Mesendoderm (in vitro differentiated cells): ENCODE measurements at regions not wholly inside any gene's neighbourhood (a gene's known extent, or its start where the extent isn't known, plus 50 kb on each side); places are given as distances from the start of the nearest gene placed in this dataset.
"Not testable (repeated sequence)": the region's sequence is repeated elsewhere in the genome, so short reads cannot be mapped to it uniquely, and the experiment has no call there.

Experiments used
- DNase-seq: peaks from one replicate; pipeline ENCODE4 v3.0.0; 2013
- H2AK5ac ChIP-seq: 2 replicates; pipeline ENCODE4 v1.6.1; 2013; ENCODE audit warnings: low read length, inconsistent platforms
- H2BK120ac ChIP-seq: 2 replicates; pipeline ENCODE4 v1.6.1; 2013; ENCODE audit warnings: low read depth, mild to moderate bottlenecking, low read length, moderate library complexity, mixed read lengths
- H2BK15ac ChIP-seq: replicated peaks from 2 replicates; pipeline ENCODE4 v1.6.1; 2013; ENCODE audit warnings: low read depth, mild to moderate bottlenecking, moderate library complexity
- H2BK5ac ChIP-seq: 2 replicates; pipeline ENCODE4 v1.6.1; 2013; ENCODE audit warnings: low read length, inconsistent platforms
- H3K18ac ChIP-seq: 2 replicates; pipeline ENCODE4 v1.6.1; 2013; ENCODE audit warnings: mild to moderate bottlenecking, low read length, mixed read lengths
- H3K23ac ChIP-seq: one replicate; pipeline ENCODE4 v1.6.1; 2013; ENCODE audit warnings: low read length
- H3K27ac ChIP-seq: 2 replicates; pipeline ENCODE4 v1.5.1; 2013; ENCODE audit warnings: low read depth, mild to moderate bottlenecking, inconsistent platforms, low read length, moderate library complexity
- H3K27me3 ChIP-seq: 2 replicates; pipeline ENCODE4 v1.6.1; 2013; ENCODE audit warnings: low read length, control low read depth, mild to moderate bottlenecking, inconsistent platforms; ENCODE audit not compliant: insufficient read depth, poor library complexity
- H3K36me3 ChIP-seq: 2 replicates; pipeline ENCODE4 v1.6.1; 2013; ENCODE audit warnings: low read length, inconsistent platforms; ENCODE audit not compliant: control insufficient read depth, insufficient read depth
- H3K4ac ChIP-seq: one replicate; pipeline ENCODE4 v1.6.1; 2013; ENCODE audit warnings: low read depth, mild to moderate bottlenecking, low read length, moderate library complexity
- H3K4me1 ChIP-seq: 2 replicates; pipeline ENCODE4 v1.6.1; 2013; ENCODE audit warnings: low read depth, low read length, inconsistent platforms; ENCODE audit not compliant: control insufficient read depth
- H3K4me2 ChIP-seq: 2 replicates; pipeline ENCODE4 v1.6.1; 2013; ENCODE audit warnings: low read length
- H3K4me3 ChIP-seq: 2 replicates; pipeline ENCODE4 v1.5.1; 2013; ENCODE audit warnings: mild to moderate bottlenecking, low read length
- H3K56ac ChIP-seq: one replicate; pipeline ENCODE4 v1.6.1; 2013; ENCODE audit warnings: low read length
- H3K79me1 ChIP-seq: 2 replicates; pipeline ENCODE4 v1.6.1; 2013; ENCODE audit warnings: low read length, inconsistent platforms
- H3K79me2 ChIP-seq: 2 replicates; pipeline ENCODE4 v1.6.1; 2013; ENCODE audit warnings: mild to moderate bottlenecking, low read length; ENCODE audit not compliant: control insufficient read depth, insufficient read depth
- H3K9ac ChIP-seq: 2 replicates; pipeline ENCODE4 v1.6.1; 2013; ENCODE audit warnings: low read length, inconsistent platforms
- H4K5ac ChIP-seq: one replicate; pipeline ENCODE4 v1.6.1; 2013; ENCODE audit warnings: low read length
- H4K8ac ChIP-seq: one replicate; pipeline ENCODE4 v1.6.1; 2013; ENCODE audit warnings: low read depth, mild to moderate bottlenecking, control low read depth, low read length, moderate library complexity
- WGBS: extraction: QIAGEN DNeasy Blood & Tissue Kit; methylation state at CpG from one replicate; pipeline ENCODE4 v1.1.7; 2013; ENCODE audit warnings: low lambda C conversion rate, missing lambda C conversion rate; ENCODE audit not compliant: insufficient coverage; ENCODE audit errors: extremely low coverage; 5-methylcytosine and 5-hydroxymethylcytosine counted together

- H3K4me3 ChIP-seq, H3K36me3 ChIP-seq, H3K4ac ChIP-seq, H3K79me1 ChIP-seq, H3K79me2 ChIP-seq, H2BK5ac ChIP-seq, H3K27me3 ChIP-seq, H3K56ac ChIP-seq, H3K23ac ChIP-seq, H3K27ac ChIP-seq, H3K9ac ChIP-seq, H3K18ac ChIP-seq, H4K8ac ChIP-seq, H2AK5ac ChIP-seq, DNase-seq, H4K5ac ChIP-seq, H2BK120ac ChIP-seq, H2BK15ac ChIP-seq, H3K4me1 ChIP-seq, H3K4me2 ChIP-seq: not testable (repeated sequence)
- WGBS: no CpG with 5 or more reads among the region's 21 CpGs
Measured at GRCh38 chr16:29294951-29295795, 111.3 kb downstream of the NPIPB11 start.

- WGBS: no CpG with 5 or more reads among the region's 12 CpGs
- not testable (repeated sequence) for H2BK15ac ChIP-seq, H3K27ac ChIP-seq, H4K5ac ChIP-seq, H3K56ac ChIP-seq, H4K8ac ChIP-seq, H3K23ac ChIP-seq, H3K4me1 ChIP-seq, H3K27me3 ChIP-seq, H3K9ac ChIP-seq, H2BK120ac ChIP-seq, H3K4ac ChIP-seq, H3K4me2 ChIP-seq, H3K36me3 ChIP-seq, H3K79me1 ChIP-seq, H3K4me3 ChIP-seq, H3K79me2 ChIP-seq, H3K18ac ChIP-seq, DNase-seq, H2AK5ac ChIP-seq, H2BK5ac ChIP-seq
Measured at GRCh38 chr16:29294400-29294933, 112.0 kb downstream of the NPIPB11 start.

GRCh38 chr16:29293545-29293944, 113.0 kb downstream of the NPIPB11 start:
- H2AK5ac ChIP-seq, H3K79me2 ChIP-seq, H3K4me3 ChIP-seq, H3K18ac ChIP-seq, H3K79me1 ChIP-seq, H3K4me2 ChIP-seq, DNase-seq, H3K27me3 ChIP-seq, H3K4ac ChIP-seq, H2BK15ac ChIP-seq, H4K5ac ChIP-seq, H3K9ac ChIP-seq, H3K56ac ChIP-seq, H3K27ac ChIP-seq, H2BK5ac ChIP-seq, H3K23ac ChIP-seq, H4K8ac ChIP-seq, H3K4me1 ChIP-seq, H3K36me3 ChIP-seq, H2BK120ac ChIP-seq: not testable (repeated sequence)
- WGBS: no CpG with 5 or more reads among the region's 9 CpGs

GRCh38 chr16:29292952-29293471, 113.5 kb downstream of the NPIPB11 start:
- H3K4ac ChIP-seq, H3K4me3 ChIP-seq, H3K36me3 ChIP-seq, H3K18ac ChIP-seq, H3K56ac ChIP-seq, H3K4me1 ChIP-seq, DNase-seq, H3K27ac ChIP-seq, H2BK15ac ChIP-seq, H3K23ac ChIP-seq, H4K5ac ChIP-seq, H2AK5ac ChIP-seq, H3K79me1 ChIP-seq, H2BK120ac ChIP-seq, H3K27me3 ChIP-seq, H3K9ac ChIP-seq, H4K8ac ChIP-seq, H3K79me2 ChIP-seq, H2BK5ac ChIP-seq, H3K4me2 ChIP-seq: not testable (repeated sequence)
- WGBS: no CpG with 5 or more reads among the region's 24 CpGs

- DNase-seq, H3K4ac ChIP-seq, H2BK120ac ChIP-seq, H3K9ac ChIP-seq, H3K4me1 ChIP-seq, H3K79me2 ChIP-seq, H2AK5ac ChIP-seq, H2BK15ac ChIP-seq, H3K27me3 ChIP-seq, H3K79me1 ChIP-seq, H4K8ac ChIP-seq, H2BK5ac ChIP-seq, H3K23ac ChIP-seq, H4K5ac ChIP-seq, H3K4me3 ChIP-seq, H3K18ac ChIP-seq, H3K27ac ChIP-seq, H3K36me3 ChIP-seq, H3K4me2 ChIP-seq: not testable (repeated sequence)
- peak overlapping the region; percentile 1 for H3K56ac ChIP-seq
- WGBS: no CpG with 5 or more reads among the region's 30 CpGs
Measured at GRCh38 chr16:29291329-29292271, 114.9 kb downstream of the NPIPB11 start.
